ENCODE measurements at regions not wholly inside any gene's neighbourhood (a gene's known extent, or its start where the extent isn't known, plus 50 kb on each side); places are given as distances from the start of the nearest gene placed in this dataset.

- TF ChIP-seq, protein P1, sequence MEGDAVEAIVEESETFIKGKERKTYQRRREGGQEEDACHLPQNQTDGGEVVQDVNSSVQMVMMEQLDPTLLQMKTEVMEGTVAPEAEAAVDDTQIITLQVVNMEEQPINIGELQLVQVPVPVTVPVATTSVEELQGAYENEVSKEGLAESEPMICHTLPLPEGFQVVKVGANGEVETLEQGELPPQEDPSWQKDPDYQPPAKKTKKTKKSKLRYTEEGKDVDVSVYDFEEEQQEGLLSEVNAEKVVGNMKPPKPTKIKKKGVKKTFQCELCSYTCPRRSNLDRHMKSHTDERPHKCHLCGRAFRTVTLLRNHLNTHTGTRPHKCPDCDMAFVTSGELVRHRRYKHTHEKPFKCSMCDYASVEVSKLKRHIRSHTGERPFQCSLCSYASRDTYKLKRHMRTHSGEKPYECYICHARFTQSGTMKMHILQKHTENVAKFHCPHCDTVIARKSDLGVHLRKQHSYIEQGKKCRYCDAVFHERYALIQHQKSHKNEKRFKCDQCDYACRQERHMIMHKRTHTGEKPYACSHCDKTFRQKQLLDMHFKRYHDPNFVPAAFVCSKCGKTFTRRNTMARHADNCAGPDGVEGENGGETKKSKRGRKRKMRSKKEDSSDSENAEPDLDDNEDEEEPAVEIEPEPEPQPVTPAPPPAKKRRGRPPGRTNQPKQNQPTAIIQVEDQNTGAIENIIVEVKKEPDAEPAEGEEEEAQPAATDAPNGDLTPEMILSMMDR (conservative IDR thresholded peaks at IDR 0.05; ENCODE audit: low read length): no peak
- TF ChIP-seq EZH2phosphoT487 (IDR thresholded peaks at IDR 0.05; ENCODE audit: borderline replicate concordance, low read depth, low read length): no peak
Observed at GRCh38 chr1:80101159-80101558, 1094.6 kb upstream of the ADGRL4 start.
